ENCODE measurements at regions not wholly inside any gene's neighbourhood (a gene's known extent, or its start where the extent isn't known, plus 50 kb on each side); places are given as distances from the start of the nearest gene placed in this dataset.

DNA sequence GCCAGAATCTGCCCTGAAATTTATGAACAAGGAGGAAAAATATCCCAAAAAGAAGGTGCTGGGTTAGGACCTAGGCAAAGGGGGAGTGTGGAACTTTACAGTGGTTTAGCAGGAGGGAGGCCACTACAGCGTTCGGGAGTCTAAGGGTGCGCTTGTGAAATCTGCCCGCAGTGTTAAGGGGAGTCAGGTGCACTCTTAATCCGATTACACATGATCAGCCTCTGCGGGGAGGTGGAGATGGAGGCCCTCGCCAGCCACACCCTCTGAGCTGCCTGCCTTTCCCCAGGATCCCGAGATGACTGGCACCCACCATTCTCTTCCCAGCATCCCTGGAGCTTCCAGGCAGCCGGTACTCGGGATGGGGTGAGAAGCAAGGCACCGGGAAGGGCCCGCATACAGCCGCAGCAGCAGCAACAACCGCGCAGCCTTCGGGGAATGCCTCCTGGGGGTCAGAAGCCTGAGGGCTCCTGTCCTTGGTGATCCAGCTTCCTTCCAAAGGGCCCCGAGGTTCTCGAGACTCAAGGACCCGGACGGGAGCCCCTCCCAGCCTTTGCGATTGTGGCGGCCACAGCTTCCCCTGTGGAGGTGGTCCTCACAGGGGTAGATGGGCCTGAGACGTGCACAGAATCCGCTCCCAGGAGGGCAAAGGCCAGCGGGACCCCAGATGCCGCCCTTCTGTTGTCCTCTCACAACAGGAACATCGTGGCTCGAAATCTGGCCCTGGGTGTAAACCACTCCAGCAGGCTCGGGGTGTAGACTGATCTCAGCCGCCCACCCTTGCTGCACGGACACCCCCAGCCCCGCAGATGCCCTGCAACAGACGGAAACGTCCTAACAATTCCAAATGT is 57.3 kb upstream of the CST7 start:
- H3K4me3 ChIP-seq: no peak overlapping the region
- 89 to 95% (median 92%) methylated on average over 28 to 34 of the region's 34 CpGs for WGBS, 5 donors
- DNase-seq: no peak
- H3K36me3 ChIP-seq: no peaks in the 10 kb centered on the region
- H3K27ac ChIP-seq: no peak overlapping the region
- no peaks in the 10 kb centered on the region for H3K27me3 ChIP-seq (replicated peaks in 1 of 7)
- H3K9me3 ChIP-seq: peaks cover 0 to 2% (median 0%) of the 10 kb centered on the region in 8 donors
- intact Hi-C loops (cut with DNase I; ENCODE audit: low total_unique reads): no loop called here
- TF ChIP-seq POLR2A (IDR thresholded peaks at IDR 0.05) (no peak), POLR2AphosphoS5 (IDR thresholded peaks at IDR 0.05) (no peak), CTCF (IDR thresholded peaks at IDR 0.05 in 8 of 11, conservative IDR thresholded peaks at IDR 0.05 in 3 of 11) (no peak)
- H3K4me1 ChIP-seq: no peaks in the 10 kb centered on the region

DNA sequence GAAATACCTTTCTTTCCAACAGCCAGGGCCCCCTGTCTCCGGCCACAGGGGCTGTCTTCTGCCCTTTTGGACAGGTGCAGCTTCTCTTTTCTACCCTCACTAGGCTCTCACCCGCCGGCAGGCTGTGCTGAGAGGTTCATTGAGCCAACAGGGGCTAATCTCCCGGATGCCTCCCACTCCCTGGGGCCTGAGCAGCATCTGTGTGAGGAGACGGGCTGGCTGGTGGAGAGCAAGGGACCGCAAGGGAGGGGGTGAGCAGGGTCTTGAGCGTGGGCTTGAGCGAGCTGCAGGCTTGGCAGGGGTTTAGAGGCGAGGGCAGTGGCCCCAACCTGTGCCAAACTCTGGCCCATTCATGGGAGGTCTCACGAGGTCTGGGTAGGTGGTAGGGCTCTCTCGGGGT is 56.5 kb upstream of the CST7 start:
- DNase-seq: no peak

GRCh38 chr20:24892931-24893330 is 56.1 kb upstream of the CST7 start:
- H3K9me3 ChIP-seq: peaks cover 0 to 3% (median 0%) of the 10 kb centered on the region in 8 donors
- H3K4me1 ChIP-seq: no peaks in the 10 kb centered on the region
- no peaks in the 10 kb centered on the region for H3K27me3 ChIP-seq (replicated peaks in 1 of 7)
- H3K4me3 ChIP-seq: no peak overlapping the region
- intact Hi-C loops (cut with DNase I; ENCODE audit: low total_unique reads): no loop called here
- 85 to 96% (median 93%) methylated on average over 10 of the region's 10 CpGs for WGBS, 5 donors
- DNase-seq: no peak
- TF ChIP-seq POLR2AphosphoS5 (IDR thresholded peaks at IDR 0.05) (no peak), CTCF (IDR thresholded peaks at IDR 0.05 in 8 of 11, conservative IDR thresholded peaks at IDR 0.05 in 3 of 11) (no peak), POLR2A (IDR thresholded peaks at IDR 0.05) (no peak)
- no peaks in the 10 kb centered on the region for H3K36me3 ChIP-seq
- H3K27ac ChIP-seq: no peak overlapping the region

More for the DNA sequence above, 56.5 kb upstream of the CST7 start:
- intact Hi-C loops (cut with DNase I; ENCODE audit: low total_unique reads): no loop called here
- WGBS, 5 donors: 84 to 95% (median 85%) methylated on average over 10 to 11 of the region's 11 CpGs
- Histone ChIP-seq H3K36me3 (no peaks in the 10 kb centered on the region), H3K4me1 (no peaks in the 10 kb centered on the region), H3K4me3 (no peak overlapping the region), H3K9me3 (peaks cover 0 to 2% (median 0%) of the 10 kb centered on the region in 8 donors), H3K27me3 (replicated peaks in 1 of 7) (no peaks in the 10 kb centered on the region), H3K27ac (no peak overlapping the region)
- no peak for TF ChIP-seq POLR2AphosphoS5 (IDR thresholded peaks at IDR 0.05)

DNA sequence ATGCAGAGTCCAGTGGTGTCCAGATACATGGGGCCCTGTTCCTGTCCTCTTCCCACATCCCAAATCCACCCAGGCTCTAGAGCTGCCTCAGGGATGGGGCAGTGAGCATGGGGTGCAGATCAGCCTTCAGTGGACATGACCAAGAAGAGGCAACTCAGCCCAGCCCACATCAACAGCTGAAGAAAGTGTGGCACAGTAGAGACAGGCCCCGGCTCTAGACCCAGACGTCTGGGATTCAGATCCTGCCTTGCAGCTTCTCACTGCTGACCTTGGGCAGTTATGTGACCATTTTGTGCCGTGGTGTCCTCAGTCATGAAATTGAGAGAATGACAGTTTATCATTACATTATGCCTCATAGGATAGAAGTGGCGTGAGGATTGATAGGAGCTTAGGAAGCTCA is 54.6 kb upstream of the CST7 start:
- Histone ChIP-seq H3K4me1 (no peaks in the 10 kb centered on the region), H3K9me3 (peaks cover 0 to 19% (median 12%) of the 10 kb centered on the region in 8 donors), H3K36me3 (no peaks in the 10 kb centered on the region), H3K27me3 (replicated peaks in 1 of 7) (no peaks in the 10 kb centered on the region), H3K27ac (no peak overlapping the region), H3K4me3 (no peak overlapping the region)
- TF ChIP-seq CTCF (IDR thresholded peaks at IDR 0.05 in 8 of 11, conservative IDR thresholded peaks at IDR 0.05 in 3 of 11) (no peak), POLR2AphosphoS5 (IDR thresholded peaks at IDR 0.05) (no peak), POLR2A (IDR thresholded peaks at IDR 0.05) (no peak)
- intact Hi-C loops (cut with DNase I; ENCODE audit: low total_unique reads): no loop called here
- DNase-seq: no peak
- 62 to 93% (median 86%) methylated on average over 4 of the region's 4 CpGs for WGBS, 5 donors
